ENCODE measurements at regions not wholly inside any gene's neighbourhood (a gene's known extent, or its start where the extent isn't known, plus 50 kb on each side); places are given as distances from the start of the nearest gene placed in this dataset.

GRCh38 chr1:87720561-87720960 lies 391.9 kb downstream of the LMO4 start:
- no peak for DNase-seq (ENCODE audit: low read depth)

DNA sequence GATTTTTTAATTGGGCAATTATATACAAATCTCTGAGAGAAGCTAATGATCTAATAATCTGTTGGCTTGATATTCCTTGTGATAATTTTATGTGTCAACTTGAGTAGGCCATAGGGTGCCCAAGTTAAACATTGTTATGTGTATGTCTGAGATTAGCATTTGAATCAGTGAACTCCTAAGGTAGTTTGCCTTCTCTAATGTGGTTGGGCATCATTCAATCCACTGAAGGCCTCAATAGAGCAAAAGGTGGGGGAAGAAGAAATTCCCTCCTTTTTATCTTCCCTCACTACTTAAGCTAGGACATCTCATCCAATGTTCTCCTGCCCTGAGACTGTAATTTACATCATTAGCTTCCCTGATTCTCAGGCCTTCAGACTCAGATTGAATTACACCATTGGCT lies 394.5 kb downstream of the LMO4 start:
- DNase-seq (ENCODE audit: low read depth), result no peak

DNA sequence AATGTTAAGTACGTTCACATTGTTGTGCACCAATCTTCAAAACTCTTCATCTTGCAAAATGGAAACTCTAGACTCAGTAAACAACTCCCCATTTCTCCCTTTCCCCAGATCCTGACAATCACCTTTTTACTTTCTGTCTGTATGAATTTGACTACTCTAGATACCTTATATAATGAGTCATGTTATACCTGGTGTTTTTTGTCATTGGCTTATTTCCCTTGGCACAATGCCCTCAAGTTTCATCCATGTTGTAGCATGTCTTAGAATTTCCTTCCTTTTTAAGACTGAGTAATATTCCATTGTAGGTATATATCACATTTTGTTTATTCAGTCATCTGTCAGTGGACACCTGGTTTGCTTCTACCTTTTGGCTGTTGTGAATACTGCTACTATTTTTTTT lies 399.5 kb downstream of the LMO4 start:
- DNase-seq (ENCODE audit: low read depth), result no peak

GRCh38 chr1:87730274-87731216 lies 401.9 kb downstream of the LMO4 start:
- no peak for DNase-seq (ENCODE audit: low read depth)

- no peak for DNase-seq (ENCODE audit: low read depth)
These were observed 404.7 kb downstream of the LMO4 start for GRCh38 chr1:87733386-87733785.

DNA sequence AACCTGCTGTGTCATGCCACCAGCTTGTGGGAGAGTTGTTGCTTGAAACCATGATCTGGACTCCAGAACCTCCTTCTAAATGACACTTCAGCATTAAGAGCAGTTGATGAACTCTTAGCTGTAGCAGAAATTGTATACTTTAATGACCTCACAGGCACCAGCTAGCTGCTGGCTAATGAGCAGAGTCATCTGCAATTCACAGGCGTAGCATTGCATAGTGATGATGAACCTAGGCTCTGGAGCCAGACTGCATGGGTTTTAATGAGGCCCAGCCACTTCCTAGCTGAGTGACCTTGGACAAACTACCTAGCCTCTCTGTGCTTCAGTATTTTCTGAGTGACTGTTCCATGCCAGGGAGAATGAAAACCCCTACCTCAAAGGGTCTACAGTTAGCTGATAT lies 407.1 kb downstream of the LMO4 start:
- no peak for DNase-seq (ENCODE audit: low read depth)

- no peak for DNase-seq (ENCODE audit: low read depth)
These were observed 410.5 kb downstream of the LMO4 start for GRCh38 chr1:87739141-87739540.

GRCh38 chr1:87739704-87740103 lies 411.0 kb downstream of the LMO4 start:
- no peak for DNase-seq (ENCODE audit: low read depth)

DNA sequence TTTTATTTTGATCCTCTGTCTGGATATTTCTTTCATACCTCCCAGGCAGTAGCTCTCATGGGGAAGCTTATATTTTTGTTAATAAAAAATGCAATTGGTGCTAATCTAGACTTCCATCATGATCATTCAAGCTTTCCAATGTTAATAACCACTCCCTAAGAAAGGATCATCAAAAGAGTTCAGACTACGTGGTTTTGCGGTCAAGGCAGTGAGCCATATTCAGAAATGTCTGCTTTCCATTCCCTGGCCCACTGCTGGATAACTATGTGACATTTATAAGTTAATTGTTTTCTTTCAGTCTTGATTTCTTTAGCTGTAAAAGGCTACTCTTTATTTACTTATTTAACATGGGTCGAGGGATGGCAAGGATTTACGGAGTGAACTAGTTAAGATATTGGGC lies 414.6 kb downstream of the LMO4 start:
- DNase-seq (ENCODE audit: low read depth), result no peak

GRCh38 chr1:87744056-87744455 lies 415.4 kb downstream of the LMO4 start:
- DNase-seq (ENCODE audit: low read depth), result no peak

GRCh38 chr1:87744763-87745162 lies 416.1 kb downstream of the LMO4 start:
- no peak for DNase-seq (ENCODE audit: low read depth)

DNA sequence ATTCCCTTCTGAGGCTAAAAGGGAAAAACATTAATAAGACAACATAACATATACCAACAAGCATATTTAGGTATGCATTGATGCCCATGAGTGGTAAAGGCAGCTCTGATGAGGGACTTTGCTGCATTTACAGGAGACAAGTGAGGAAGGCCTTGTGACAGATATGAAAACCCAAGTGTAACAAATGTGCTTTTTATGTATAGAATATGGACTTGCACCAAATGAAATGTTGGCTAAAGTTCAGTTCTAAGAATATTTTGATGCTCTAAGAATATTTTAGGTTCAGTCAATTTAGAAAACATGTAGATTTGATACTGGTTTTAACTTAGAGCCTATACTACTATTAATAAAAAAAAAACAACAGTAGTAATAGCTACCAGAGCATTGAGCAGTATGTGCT lies 424.7 kb downstream of the LMO4 start:
- DNase-seq (ENCODE audit: low read depth), result no peak

DNA sequence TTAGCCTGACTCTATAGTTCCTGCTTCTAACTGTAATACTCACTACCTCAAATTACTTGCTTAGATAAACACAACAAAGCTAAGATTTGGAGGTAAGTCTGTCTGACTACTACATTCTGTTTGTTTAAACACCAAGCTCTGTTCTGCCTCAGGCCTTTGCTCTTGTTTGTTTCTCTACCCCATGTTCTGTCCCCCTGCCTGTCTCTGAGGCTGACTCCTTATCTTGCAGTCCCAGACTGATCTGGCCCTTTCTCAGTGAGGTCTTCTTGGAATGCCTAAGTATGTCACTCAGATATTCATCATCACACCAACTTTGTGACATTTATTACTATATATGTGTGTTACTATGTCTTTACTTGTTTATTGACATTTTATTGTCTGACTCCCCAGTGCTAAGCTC lies 425.5 kb downstream of the LMO4 start:
- DNase-seq (ENCODE audit: low read depth), result no peak

GRCh38 chr1:87757676-87758075 lies 429.0 kb downstream of the LMO4 start:
- DNase-seq (ENCODE audit: low read depth), result no peak

DNA sequence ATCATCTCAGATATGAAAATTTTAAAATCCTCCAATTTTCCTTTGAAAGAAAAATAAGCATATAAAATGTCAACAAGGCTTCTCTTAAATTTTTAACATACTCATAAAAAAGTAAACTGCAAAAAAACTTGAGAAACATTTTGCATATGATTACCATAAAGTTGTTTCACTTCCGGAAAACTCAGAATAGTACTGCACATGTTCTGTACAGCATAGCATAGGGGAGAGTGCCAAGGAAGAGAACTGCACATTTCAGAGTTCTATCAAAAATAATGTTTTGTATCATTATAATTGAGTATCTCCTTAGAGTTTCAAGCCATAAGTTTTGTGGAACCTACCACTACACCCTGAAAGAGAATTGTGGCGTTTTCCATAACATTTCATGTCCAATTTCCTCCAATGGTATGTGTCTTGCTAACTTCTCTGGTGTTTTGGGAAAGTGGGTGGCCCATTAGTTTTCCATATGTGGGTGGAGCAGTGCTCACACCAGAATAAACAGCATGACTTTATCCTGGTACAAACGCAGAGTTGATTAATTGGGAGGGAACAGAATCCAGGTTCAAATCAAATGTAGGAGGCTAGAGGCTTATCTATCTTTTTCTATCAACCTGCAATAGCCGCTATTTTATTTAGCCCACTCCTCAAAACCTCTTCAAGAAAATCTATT lies 430.9 kb downstream of the LMO4 start:
- no peak for DNase-seq (ENCODE audit: low read depth)

GRCh38 chr1:87760155-87760554 lies 431.5 kb downstream of the LMO4 start:
- DNase-seq (ENCODE audit: low read depth), result no peak

GRCh38 chr1:87760654-87761053 lies 432.0 kb downstream of the LMO4 start:
- no peak for DNase-seq (ENCODE audit: low read depth)

DNA sequence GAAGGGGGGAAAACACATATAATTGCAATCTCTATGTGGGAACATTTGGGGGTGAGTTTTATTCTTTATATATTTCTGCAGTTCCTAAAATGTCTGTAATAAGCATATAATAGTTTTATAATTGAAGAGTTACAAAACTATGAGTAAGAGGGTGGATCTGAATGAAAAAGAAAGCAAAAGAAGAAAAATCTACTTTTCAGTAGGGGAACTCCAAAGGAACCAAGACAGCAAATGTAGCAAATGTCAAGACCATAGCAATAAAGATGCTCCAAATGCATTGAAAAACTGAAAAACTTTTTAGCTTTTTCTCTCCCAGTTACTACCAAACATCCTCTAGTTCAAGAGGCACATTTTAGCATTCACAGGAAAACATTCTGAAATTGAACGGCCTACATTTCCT lies 434.8 kb downstream of the LMO4 start:
- no peak for DNase-seq (ENCODE audit: low read depth)

DNA sequence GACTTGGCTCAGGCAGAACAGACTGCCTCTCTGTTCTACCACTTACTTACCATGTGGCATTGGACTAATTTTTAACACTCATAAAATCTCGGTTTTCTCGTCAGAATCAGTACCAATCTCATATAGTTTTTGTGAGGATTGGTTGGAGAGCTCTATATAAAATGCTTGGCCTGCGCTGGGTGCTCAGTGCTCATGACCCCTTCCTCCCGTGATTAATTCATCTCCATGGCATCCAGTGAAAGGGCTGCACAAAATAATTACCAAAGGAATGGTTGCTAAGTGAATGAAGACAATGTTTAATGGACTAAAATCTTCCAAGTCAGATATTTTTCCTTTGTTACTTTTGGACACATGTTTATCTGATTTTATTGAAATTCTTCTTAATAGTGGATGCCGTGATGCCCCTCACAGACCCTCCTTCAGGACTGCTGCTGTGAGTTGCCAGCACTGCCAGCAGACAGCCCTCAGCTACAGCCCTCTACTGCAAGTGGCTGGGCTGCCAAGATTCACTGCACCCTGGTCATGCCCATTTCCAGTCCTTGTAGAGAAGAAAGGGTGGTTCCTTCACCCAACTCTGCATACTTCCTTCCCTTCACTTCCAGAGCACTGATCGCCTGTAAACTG lies 436.5 kb downstream of the LMO4 start:
- DNase-seq (ENCODE audit: low read depth), result no peak

DNA sequence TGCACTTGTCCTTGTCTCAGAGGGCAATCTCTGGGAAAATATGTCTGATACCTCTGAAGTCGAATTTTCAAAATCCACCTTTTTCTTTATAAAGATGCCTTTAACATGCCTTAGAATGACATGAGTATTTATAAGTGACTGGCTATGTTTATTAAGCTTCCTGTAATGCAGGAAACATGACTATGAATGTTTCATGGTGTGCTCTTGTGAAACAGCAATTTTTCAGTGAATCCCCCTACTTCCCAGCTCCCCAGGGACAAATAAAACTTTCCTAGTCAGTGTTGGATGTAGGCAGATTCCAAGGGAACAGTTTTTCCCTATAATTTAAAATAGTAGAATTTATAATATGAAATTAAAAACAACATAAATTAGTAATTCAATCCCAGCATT lies 437.0 kb downstream of the LMO4 start:
- DNase-seq (ENCODE audit: low read depth), result no peak

- DNase-seq (ENCODE audit: low read depth), result no peak
These were observed 438.1 kb downstream of the LMO4 start for GRCh38 chr1:87766737-87767136.

DNA sequence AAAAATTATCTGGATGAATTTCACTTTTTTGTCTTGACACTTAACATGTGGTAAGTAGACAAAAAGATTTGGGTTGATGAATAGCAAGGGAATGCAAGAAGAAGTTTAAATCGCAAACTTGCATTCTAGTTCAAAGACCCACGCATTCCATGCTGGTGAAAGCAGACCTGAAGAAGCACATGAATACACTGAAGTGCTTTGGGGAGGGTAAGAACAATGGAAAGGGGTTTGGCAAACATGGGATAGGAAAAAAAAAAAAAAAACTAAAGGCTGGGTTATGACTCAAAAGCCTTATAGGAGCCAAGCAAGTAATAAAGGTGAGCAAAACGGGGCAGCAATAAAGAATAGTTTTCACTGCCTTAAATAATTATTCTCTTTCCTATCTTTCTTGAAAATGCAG lies 450.2 kb downstream of the LMO4 start:
- DNase-seq (ENCODE audit: low read depth), result no peak

- no peak for DNase-seq (ENCODE audit: low read depth)
These were observed 452.9 kb downstream of the LMO4 start for GRCh38 chr1:87781554-87781953.
